Body of pancreas (tissue), 4 donors: ENCODE measurements at regions not wholly inside any gene's neighbourhood (a gene's known extent, or its start where the extent isn't known, plus 50 kb on each side); places are given as distances from the start of the nearest gene placed in this dataset.

Source experiments
- POLR2A ChIP-seq, 3 donors: fragments of 450-650 bp; IDR thresholded peaks; one replicate each; pipeline ENCODE4 v1.6.1; 2016; ENCODE audit warnings: antibody characterized with exemption in 3 of 3, mild to moderate bottlenecking in 2 of 3
- TF ChIP-seq, protein P1 (sequence below), 7 experiments: fragments of 450-650 bp in 4 of 7; fragments of 200-600 bp in 3 of 7; sonication (generic) in 3 of 7; IDR thresholded peaks; one replicate each; pipeline ENCODE4 v1.5.1; 2016 to 2019; ENCODE audit warnings: antibody characterized with exemption in 7 of 7

DNA sequence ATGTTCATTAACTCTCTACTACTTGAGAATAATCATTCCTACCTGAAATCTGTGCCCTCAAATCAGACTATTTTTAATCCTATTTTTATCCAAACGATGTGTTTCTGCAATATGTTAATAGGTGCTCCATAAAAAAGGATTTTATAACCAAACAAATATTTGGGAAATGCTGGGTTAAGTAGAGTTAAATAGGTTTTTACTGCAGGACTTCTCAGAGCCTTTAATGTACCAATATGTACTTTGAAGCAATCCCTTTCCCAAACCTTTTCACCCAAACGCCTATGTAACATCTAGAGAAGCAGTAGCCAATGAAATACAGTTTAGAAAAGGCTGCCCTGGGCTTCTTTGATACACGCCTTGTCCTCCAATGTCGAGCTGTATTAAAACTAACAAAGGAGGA is 182.5 kb downstream of the SP3 start:
- TF ChIP-seq, protein P1, sequence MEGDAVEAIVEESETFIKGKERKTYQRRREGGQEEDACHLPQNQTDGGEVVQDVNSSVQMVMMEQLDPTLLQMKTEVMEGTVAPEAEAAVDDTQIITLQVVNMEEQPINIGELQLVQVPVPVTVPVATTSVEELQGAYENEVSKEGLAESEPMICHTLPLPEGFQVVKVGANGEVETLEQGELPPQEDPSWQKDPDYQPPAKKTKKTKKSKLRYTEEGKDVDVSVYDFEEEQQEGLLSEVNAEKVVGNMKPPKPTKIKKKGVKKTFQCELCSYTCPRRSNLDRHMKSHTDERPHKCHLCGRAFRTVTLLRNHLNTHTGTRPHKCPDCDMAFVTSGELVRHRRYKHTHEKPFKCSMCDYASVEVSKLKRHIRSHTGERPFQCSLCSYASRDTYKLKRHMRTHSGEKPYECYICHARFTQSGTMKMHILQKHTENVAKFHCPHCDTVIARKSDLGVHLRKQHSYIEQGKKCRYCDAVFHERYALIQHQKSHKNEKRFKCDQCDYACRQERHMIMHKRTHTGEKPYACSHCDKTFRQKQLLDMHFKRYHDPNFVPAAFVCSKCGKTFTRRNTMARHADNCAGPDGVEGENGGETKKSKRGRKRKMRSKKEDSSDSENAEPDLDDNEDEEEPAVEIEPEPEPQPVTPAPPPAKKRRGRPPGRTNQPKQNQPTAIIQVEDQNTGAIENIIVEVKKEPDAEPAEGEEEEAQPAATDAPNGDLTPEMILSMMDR (IDR thresholded peaks at IDR 0.05): no peak
- no peak for TF ChIP-seq POLR2A (IDR thresholded peaks at IDR 0.05)
